ENCODE measurements at regions not wholly inside any gene's neighbourhood (a gene's known extent, or its start where the extent isn't known, plus 50 kb on each side); places are given as distances from the start of the nearest gene placed in this dataset.

DNA sequence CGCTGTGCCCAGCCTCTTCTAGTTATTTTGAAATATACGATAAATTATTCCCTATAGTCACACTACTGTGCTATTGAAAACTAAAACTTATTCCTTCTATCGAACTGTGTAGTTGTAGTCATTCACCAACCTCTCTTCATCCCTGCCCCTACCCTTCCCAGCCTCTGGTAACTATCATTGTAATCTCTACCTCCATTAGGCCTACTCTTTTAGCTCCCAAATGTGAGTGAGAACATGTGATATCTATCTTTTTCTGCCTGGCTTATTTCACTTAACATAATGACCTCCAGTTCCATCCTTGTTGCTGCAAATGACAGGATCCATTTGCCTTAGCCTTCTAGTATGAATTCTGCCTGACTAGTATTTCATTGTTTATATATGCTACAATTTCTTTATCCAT lies 127.4 kb downstream of the PSAT1 start:
- FAIRE-seq = no peak
- no peak for DNase-seq (ENCODE audit: low read depth, low spot score)
- BruUV-seq (replicated peaks) = no TSS peak
- Histone ChIP-seq H3K9me3 (replicated peaks; ENCODE audit: control insufficient read depth, insufficient read depth, low read length) (no peaks in the 10 kb centered on the region), H3K27ac (ENCODE audit: insufficient read depth, low read depth, low read length) (no peak overlapping the region), H2AFZ (ENCODE audit: low read depth, low read length) (no peak overlapping the region), H3K9me1 (replicated peaks; ENCODE audit: control insufficient read depth, extremely low read depth, insufficient read depth, low read length) (no peaks in the 10 kb centered on the region), H3K27me3 (ENCODE audit: control insufficient read depth in 2 of 2, insufficient read depth in 2 of 2, low read length in 2 of 2) (no peaks in the 10 kb centered on the region), H4K20me1 (replicated peaks; ENCODE audit: control insufficient read depth, extremely low read depth, insufficient read depth, low read length) (no peaks in the 10 kb centered on the region), H3K4me1 (ENCODE audit: control insufficient read depth, extremely low read depth, insufficient read depth, low read length) (no peaks in the 10 kb centered on the region), H3K36me3 (ENCODE audit: control insufficient read depth in 2 of 2, extremely low read depth in 1 of 2, insufficient read depth in 2 of 2, low read length in 2 of 2) (no peaks in the 10 kb centered on the region), H3K4me2 (ENCODE audit: insufficient read depth, low read length) (no peak overlapping the region), H3K4me3 (replicated peaks in 1 of 3; ENCODE audit: insufficient read depth in 1 of 3, low read depth in 1 of 3, low read length in 3 of 3) (no peak overlapping the region), H3K79me2 (ENCODE audit: control insufficient read depth, insufficient read depth, low read length) (no peaks in the 10 kb centered on the region), H3K9ac (replicated peaks; ENCODE audit: extremely low read depth, insufficient read depth, low read length) (no peak overlapping the region)
- TF ChIP-seq EZH2 (IDR thresholded peaks at IDR 0.05; ENCODE audit: borderline replicate concordance, low read depth, low read length, severe bottlenecking) (no peak), MYC (IDR thresholded peaks at IDR 0.05; ENCODE audit: low read depth, low read length) (no peak)
- TF ChIP-seq, protein P1, sequence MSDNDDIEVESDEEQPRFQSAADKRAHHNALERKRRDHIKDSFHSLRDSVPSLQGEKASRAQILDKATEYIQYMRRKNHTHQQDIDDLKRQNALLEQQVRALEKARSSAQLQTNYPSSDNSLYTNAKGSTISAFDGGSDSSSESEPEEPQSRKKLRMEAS (IDR thresholded peaks at IDR 0.05; ENCODE audit: insufficient read depth, insufficient read length) = no peak
- dilution Hi-C loops (cut with MboI; ENCODE audit: extremely low pct_ligation_motif_present, low sequenced_read_pairs) = no loop called here
- ChIA-PET CTCF (no interaction called here), POLR2A (no interaction called here)
- intact Hi-C loops (cut with micrococcal nuclease) = no loop called here

DNA sequence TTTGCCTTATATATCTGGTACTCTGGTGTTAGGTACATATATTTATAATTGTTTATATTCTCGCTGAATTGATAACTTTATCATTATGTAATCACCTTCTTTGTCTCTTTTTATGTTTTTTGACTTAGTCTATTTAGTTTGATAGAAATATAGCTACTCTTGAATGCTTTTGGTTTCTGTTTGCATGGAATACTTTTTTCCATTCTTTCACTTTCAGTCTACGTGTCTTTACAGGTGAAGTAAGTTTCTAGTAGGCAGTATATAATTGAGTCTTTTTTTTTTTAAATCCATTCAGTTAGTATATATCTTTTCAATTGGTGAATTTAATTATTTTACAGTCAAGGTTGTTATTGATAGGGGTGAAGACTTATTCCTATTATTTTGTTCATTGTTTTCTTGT lies 131.7 kb downstream of the PSAT1 start:
- Histone ChIP-seq H3K9me3 (replicated peaks; ENCODE audit: control insufficient read depth, insufficient read depth, low read length) (no peaks in the 10 kb centered on the region), H3K9me1 (replicated peaks; ENCODE audit: control insufficient read depth, extremely low read depth, insufficient read depth, low read length) (no peaks in the 10 kb centered on the region), H3K4me1 (ENCODE audit: control insufficient read depth, extremely low read depth, insufficient read depth, low read length) (no peaks in the 10 kb centered on the region), H3K4me3 (replicated peaks in 1 of 3; ENCODE audit: insufficient read depth in 1 of 3, low read depth in 1 of 3, low read length in 3 of 3) (no peak overlapping the region), H3K36me3 (ENCODE audit: control insufficient read depth in 2 of 2, extremely low read depth in 1 of 2, insufficient read depth in 2 of 2, low read length in 2 of 2) (no peaks in the 10 kb centered on the region), H2AFZ (ENCODE audit: low read depth, low read length) (no peak overlapping the region), H3K9ac (replicated peaks; ENCODE audit: extremely low read depth, insufficient read depth, low read length) (no peak overlapping the region), H3K27ac (ENCODE audit: insufficient read depth, low read depth, low read length) (no peak overlapping the region), H3K4me2 (ENCODE audit: insufficient read depth, low read length) (no peak overlapping the region), H4K20me1 (replicated peaks; ENCODE audit: control insufficient read depth, extremely low read depth, insufficient read depth, low read length) (no peaks in the 10 kb centered on the region), H3K79me2 (ENCODE audit: control insufficient read depth, insufficient read depth, low read length) (no peaks in the 10 kb centered on the region), H3K27me3 (ENCODE audit: control insufficient read depth in 2 of 2, insufficient read depth in 2 of 2, low read length in 2 of 2) (peaks cover 0 to 2% of the 10 kb centered on the region in 2 experiments)
- FAIRE-seq = no peak
- ChIA-PET POLR2A (no interaction called here), CTCF (no interaction called here)
- no TSS peak for BruUV-seq (replicated peaks)
- dilution Hi-C loops (cut with MboI; ENCODE audit: extremely low pct_ligation_motif_present, low sequenced_read_pairs) = no loop called here
- TF ChIP-seq EZH2 (IDR thresholded peaks at IDR 0.05; ENCODE audit: borderline replicate concordance, low read depth, low read length, severe bottlenecking) (no peak), GATA2 (IDR thresholded peaks at IDR 0.05; ENCODE audit: insufficient read depth, insufficient read length, low read depth, low read length) (no peak), FOS (IDR thresholded peaks at IDR 0.05; ENCODE audit: borderline replicate concordance, insufficient read depth, low read length) (no peak), MYC (IDR thresholded peaks at IDR 0.05; ENCODE audit: low read depth, low read length) (no peak), POLR2AphosphoS5 (IDR thresholded peaks at IDR 0.05; ENCODE audit: insufficient read depth, low read depth, low read length) (no peak), POLR2A (IDR thresholded peaks at IDR 0.05; ENCODE audit: low read depth, low read length) (no peak), JUN (IDR thresholded peaks at IDR 0.05; ENCODE audit: borderline replicate concordance, insufficient read depth, insufficient read length, low read depth) (no peak)
- TF ChIP-seq, protein P1 (IDR thresholded peaks at IDR 0.05; ENCODE audit: insufficient read depth, insufficient read length) = no peak
- TF ChIP-seq, protein P2, sequence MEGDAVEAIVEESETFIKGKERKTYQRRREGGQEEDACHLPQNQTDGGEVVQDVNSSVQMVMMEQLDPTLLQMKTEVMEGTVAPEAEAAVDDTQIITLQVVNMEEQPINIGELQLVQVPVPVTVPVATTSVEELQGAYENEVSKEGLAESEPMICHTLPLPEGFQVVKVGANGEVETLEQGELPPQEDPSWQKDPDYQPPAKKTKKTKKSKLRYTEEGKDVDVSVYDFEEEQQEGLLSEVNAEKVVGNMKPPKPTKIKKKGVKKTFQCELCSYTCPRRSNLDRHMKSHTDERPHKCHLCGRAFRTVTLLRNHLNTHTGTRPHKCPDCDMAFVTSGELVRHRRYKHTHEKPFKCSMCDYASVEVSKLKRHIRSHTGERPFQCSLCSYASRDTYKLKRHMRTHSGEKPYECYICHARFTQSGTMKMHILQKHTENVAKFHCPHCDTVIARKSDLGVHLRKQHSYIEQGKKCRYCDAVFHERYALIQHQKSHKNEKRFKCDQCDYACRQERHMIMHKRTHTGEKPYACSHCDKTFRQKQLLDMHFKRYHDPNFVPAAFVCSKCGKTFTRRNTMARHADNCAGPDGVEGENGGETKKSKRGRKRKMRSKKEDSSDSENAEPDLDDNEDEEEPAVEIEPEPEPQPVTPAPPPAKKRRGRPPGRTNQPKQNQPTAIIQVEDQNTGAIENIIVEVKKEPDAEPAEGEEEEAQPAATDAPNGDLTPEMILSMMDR (IDR thresholded peaks at IDR 0.05; ENCODE audit: extremely low read depth in 1 of 2, insufficient read depth in 1 of 2, low read depth in 1 of 2, low read length in 2 of 2) = no peak
- DNase-seq (ENCODE audit: low read depth, low spot score) = no peak
- intact Hi-C loops (cut with micrococcal nuclease) = no loop called here
